GM19395 (cell line): ENCODE measurements at regions not wholly inside any gene's neighbourhood (a gene's known extent, or its start where the extent isn't known, plus 50 kb on each side); places are given as distances from the start of the nearest gene placed in this dataset.
A peak's percentile ranks its signal among the peaks of the same experiment; 100 is the strongest.
"Not testable (repeated sequence)": the region's sequence is repeated elsewhere in the genome, so short reads cannot be mapped to it uniquely, and the experiment has no call there.

Source experiments
- ATAC-seq: cut with Tn5 transposase; IDR thresholded peaks from one replicate; pipeline ENCODE4 v1.9.1; 2021; ENCODE audit warnings: mild to moderate bottlenecking, moderate library complexity; ENCODE audit not compliant: unreplicated experiment

GRCh38 chr6:57983603-57984002, 666.2 kb downstream of the PRIM2 start:
- not testable (repeated sequence) for ATAC-seq

DNA sequence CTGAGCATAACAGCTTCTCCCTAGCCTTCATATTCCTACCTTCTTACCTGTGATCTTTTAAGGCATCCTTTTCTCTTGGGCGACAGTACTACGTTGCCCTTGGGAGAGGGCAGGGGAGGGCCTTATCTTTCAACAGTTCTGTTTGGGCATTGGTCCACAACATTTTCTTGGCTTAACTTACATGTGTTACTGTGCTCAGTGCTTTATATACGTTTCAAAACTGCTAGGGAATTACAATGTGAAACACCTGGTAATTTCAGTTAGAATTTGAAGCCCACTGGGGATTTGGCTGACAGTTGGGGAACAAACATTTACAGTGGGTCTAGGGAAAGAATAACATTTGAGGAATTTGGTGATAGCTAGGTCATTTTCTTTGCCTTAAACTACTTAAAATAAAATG, 667.1 kb downstream of the PRIM2 start:
- ATAC-seq, result not testable (repeated sequence)

DNA sequence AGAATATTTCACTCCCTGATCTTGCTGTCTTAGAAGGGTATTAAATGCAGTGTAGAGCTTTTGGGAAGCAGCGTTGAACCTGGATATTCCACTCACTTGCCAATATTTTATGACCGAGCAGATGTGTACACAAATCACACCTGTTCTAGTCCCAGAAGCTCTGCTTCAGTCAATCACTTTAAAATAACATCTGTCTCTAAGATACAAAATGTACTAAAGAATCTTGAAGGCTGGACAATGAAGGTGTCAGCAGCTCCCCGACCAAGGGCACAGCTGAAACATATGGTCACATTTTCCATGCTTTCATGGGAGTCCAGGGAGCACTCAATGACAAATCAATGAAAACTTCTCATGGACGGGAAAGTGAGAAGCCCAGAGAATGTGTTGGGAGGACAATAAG, 668.3 kb downstream of the PRIM2 start:
- not testable (repeated sequence) for ATAC-seq

GRCh38 chr6:57986584-57986983, 669.2 kb downstream of the PRIM2 start:
- peak; percentile 100 for ATAC-seq

GRCh38 chr6:57989520-57990080, 672.2 kb downstream of the PRIM2 start:
- not testable (repeated sequence) for ATAC-seq

DNA sequence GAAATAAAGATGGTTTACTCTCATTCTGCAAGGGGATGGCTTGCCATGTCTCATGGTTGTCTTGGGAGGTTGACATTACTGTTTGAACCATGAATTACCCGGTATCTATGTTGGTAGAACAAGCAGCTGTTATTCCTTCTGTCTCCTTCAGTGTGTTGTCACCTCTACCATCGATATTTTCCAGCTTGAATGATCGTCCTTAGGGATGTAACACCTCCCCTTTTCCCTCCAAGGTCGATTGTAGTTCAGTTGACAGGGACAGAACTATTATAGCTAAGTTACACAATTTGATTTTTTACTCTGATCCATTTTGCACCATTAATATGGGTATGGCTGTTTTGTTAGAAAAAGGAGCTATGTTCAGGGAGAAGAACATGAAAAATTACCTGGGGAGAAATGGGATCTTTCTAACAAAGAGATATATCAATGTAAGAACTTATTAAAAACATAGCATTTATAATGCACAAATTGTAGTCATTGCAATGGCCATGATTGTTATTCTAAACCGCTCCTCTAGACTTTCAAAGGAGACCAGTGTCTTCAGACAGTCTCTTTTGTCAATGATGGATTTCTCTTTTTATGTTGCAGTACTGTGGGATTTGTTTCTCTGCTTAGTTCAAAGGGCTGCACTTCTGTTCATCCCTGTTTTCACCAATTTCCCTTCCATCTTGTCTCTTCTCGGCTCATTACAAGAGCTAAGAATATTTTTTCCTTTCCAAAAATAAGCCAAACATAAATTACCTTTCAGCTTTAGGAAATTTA, 681.6 kb downstream of the PRIM2 start:
- ATAC-seq, result not testable (repeated sequence)

GRCh38 chr6:58000233-58000632, 682.8 kb downstream of the PRIM2 start:
- not testable (repeated sequence) for ATAC-seq

DNA sequence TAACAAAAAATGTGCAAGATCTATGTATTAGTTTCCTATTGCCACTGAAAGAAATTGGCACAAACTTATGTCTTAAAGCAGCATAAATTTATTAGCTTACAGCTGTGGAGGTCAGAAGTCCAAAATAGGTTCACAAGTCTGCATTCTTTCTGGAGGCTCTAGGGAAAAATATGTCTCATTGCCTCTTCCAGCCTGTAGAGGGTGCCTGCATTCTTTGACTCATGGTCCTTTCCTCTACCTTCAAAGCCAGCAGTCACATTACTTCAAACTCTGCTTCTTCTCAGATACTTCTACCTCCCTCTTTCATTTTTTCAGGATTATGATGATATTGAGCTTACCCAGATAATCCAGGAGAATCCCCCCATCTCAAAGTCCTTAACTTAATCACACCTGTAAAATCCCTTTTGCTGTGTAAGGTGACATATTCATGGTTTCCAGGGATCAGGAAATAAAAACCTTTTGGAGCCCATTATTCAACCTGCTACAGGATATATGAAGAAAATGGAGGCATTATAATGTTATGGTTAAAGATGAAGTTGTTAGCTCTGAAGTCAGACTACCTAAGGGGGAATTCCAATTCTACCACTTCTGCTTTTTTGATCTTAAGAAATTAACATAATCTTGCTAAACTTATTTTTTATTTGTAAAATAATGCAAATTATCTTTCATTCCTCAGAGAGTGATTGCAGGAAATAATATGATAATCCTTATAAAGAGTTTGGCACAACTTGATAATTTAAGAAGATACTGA, 686.2 kb downstream of the PRIM2 start:
- not testable (repeated sequence) for ATAC-seq

DNA sequence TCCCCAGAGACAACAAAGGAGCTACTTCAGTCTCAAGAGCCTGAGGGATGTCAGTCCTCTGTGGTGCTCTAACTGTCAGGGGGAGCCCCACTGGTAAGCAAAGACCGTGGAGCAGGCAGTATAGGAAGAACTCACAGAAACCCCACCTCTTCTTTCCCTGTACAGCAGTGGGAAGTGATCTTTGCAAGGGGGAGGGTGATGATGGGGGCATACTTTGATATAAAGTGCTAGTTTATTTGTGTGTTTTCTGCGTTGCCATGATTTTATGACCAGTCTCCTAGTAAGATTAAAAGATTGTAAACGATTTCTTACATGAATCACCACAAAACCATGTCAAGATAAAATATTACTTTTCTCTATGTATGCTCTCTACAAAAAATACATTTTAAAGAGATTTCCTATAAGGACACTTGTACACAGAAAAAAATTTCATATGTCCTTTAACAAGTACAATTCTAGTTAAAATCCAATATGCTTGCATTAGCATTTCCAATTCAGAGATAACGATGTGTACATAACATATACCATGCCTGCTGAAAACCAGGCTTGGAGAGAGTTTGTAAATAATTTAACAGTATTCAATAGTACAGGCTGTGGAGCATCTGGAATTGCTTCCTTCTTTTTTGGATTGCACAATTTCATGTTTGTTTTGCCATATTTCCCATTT, 690.0 kb downstream of the PRIM2 start:
- not testable (repeated sequence) for ATAC-seq

DNA sequence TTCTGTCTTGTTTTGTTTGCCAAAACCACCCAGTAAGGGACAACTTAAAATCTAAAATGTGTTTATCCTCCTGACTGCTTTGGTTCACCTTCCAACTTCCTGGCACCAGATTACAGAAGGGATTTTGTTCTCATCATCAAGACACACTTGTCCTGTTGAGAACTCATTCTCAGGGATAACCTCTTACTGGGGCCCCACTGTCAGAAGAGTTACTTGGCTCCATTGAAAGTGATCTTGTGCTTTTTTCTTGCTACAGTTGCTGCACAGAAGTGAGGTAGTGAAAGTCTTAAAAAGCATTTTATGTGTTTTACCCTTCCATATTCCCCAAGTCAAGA, 690.5 kb downstream of the PRIM2 start:
- not testable (repeated sequence) for ATAC-seq

DNA sequence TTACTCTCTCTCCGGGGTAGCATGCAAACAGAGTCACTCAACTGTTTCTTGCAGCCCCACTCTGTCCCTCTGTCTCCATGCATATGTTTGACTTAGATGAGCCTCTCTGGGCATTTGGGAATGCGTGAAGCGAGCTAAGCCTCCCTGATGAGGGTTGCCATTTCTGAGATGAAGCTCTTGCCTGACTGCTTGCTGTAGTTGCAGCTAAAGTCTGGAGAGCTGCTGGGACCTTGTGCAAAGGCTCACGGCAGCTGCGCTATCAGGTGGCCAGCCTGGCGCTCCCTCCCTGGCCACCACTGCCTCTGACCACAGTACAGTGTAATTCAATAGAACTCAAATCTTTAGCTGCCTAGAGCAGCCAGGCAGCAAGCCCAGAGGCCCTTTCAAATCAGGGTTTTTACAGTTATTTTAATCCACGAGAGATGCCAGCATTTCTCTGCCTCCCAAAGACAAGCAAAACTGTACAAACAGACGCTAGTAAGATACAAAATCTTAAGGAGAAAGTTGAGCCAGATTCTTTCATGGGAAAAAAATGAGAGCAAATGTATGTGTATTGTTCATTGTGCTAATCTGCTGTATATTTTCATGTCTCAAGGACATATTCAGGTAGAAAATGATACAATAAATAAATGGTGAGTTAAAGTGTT, 694.6 kb downstream of the PRIM2 start:
- ATAC-seq, result not testable (repeated sequence)

DNA sequence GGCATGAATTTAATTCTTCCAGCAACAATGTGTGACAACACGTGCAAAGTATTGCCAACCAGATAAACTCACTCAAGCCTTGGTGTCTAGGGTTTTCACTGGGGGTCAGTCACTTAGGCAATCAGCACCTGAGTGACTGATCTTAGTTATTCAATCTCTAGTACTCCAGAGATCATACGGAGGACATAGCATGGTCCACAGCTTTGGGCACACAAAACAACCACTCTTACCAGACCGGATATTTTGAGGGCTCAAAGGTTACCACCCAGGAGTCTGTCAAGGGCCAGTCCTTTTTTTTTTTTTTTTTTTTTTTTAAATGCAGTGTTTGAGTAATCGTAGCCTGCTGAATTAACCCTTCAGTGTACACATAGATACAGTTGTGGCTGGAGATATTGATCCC, 699.2 kb downstream of the PRIM2 start:
- not testable (repeated sequence) for ATAC-seq

DNA sequence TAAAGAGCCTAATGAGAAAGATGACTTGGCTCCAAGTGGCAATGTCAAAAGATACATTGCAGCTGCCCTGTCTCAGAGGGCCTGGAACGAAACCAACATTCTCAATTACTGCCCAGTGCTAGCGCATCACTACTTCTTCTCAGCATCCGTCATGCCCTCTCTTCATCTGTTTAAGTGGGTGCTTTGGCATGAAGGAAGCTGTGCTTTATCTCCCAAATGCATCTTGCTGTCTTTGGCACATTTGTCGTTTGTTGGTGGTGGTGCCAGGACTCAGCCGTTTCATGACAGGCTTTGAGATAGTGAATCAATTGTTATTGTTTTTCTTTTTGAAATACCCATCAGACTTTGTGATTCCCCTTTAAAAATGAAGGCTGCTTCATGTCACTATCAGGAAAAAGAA, 710.8 kb downstream of the PRIM2 start:
- not testable (repeated sequence) for ATAC-seq

GRCh38 chr6:58038213-58038612, 720.8 kb downstream of the PRIM2 start:
- not testable (repeated sequence) for ATAC-seq

DNA sequence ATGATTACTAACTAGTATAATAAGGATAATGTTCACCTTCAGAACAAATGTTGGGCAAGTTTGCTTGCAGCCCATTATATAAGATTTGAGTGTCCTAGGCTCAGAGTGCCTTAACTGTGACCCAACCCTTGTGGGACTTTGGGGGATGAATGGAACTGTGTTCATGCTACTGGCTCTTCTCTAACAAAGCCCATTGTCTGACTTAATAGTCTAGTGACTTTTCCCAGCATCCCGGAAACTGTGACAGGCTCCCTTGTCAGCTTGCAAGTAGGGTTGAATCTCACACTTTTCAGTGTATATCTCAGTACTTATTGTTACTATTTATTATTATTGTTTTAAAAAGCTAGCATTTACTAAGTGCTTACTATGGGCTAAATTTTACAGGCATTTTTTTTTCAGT, 729.2 kb downstream of the PRIM2 start:
- ATAC-seq, result not testable (repeated sequence)

- ATAC-seq, result not testable (repeated sequence)
Measured at GRCh38 chr6:58047389-58047788, 730.0 kb downstream of the PRIM2 start.

DNA sequence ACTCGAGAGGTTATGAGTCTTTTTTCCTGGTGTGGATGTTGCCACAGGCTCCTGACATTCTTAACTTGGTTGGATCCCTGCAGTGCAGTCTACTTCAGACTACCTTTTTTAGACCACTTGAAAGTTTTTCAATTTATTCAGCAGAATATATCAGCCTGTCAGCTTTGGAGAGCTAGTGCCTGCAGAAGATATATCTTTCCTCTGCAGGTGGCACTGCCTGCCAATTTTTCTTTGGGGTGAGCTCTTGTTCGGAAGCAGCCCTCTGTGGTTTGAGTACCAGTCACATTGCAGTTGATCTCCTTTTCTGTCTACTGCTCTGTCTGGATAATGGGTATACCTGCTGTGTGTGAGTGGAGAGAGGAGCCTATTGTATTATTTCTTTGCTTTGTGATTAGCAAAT, 730.4 kb downstream of the PRIM2 start:
- not testable (repeated sequence) for ATAC-seq

DNA sequence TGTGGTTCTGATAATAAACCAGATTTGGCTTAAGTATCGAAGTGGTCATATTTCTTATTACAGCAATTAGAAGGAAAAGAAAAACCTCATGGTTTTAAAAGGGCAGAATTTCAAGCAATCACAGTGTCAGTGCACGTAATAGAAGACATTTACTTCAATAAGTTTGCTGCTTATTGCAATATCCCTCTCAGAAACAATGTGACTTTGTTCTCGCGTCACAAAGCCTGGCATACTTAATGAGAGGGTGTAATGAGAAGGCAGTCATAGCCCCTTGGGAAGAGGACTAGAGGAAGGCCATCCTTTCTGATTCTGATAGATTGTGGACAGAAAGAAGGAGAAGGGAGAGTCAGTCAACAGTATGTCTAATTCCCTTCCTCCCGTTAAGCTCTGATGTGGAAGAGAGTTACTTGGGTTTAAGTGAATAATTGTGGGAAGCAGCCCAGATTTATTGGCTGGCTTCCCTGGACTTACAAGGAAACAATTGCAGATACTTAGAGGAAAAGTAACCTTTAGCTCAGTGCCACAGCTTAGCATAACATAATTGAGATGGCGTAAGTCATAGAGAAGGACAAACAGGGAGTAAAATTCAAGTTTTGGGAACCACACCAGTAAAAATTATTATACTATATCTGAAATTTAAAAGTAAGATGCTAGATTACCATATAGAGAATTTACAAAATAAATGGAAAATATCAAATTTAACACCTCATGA, 738.2 kb downstream of the PRIM2 start:
- ATAC-seq, result not testable (repeated sequence)

- not testable (repeated sequence) for ATAC-seq
Measured at GRCh38 chr6:58059701-58060100, 742.3 kb downstream of the PRIM2 start.

DNA sequence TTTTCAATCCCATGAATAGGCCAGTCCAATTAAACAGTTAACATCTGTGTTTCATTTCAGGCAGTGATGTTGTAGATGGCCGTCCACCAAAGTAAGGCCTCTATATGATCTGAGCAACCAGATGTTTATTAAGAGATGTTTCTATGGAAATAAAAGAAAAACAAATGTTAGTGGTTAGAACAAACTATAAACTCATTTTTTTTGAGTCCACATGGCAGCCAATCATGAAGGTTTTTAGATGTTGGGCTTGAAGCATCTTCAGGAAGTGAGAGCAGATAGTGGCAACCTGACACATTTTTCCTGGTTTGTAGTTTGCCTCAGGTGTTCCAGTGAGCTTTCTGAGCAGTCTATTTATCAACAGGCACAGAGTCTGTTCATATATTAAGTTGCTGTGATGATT, 746.1 kb downstream of the PRIM2 start:
- not testable (repeated sequence) for ATAC-seq
